ENCODE measurements at regions not wholly inside any gene's neighbourhood (a gene's known extent, or its start where the extent isn't known, plus 50 kb on each side); places are given as distances from the start of the nearest gene placed in this dataset.

- no peak for DNase-seq (ENCODE audit: low read depth)
These were observed 130.4 kb upstream of the SPRY1 start for GRCh38 chr4:123266221-123266620.

GRCh38 chr4:123278755-123279154 is 117.8 kb upstream of the SPRY1 start:
- DNase-seq (ENCODE audit: low read depth) = no peak

- DNase-seq (ENCODE audit: low read depth) = no peak
These were observed 113.2 kb upstream of the SPRY1 start for GRCh38 chr4:123283371-123283895.

GRCh38 chr4:123284168-123284567 is 112.4 kb upstream of the SPRY1 start:
- DNase-seq (ENCODE audit: low read depth) = peak; percentile 36

- no peak for DNase-seq (ENCODE audit: low read depth)
These were observed 109.6 kb upstream of the SPRY1 start for GRCh38 chr4:123286903-123287466.

- no peak for DNase-seq (ENCODE audit: low read depth)
These were observed 108.1 kb upstream of the SPRY1 start for GRCh38 chr4:123288309-123289025.

- DNase-seq (ENCODE audit: low read depth) = no peak
These were observed 105.3 kb upstream of the SPRY1 start for GRCh38 chr4:123291329-123291728.

GRCh38 chr4:123297836-123298235 is 98.8 kb upstream of the SPRY1 start:
- DNase-seq (ENCODE audit: low read depth) = no peak

- peak; percentile 20 for DNase-seq (ENCODE audit: low read depth)
These were observed 98.3 kb upstream of the SPRY1 start for GRCh38 chr4:123298261-123298660.

GRCh38 chr4:123298801-123299200 is 97.8 kb upstream of the SPRY1 start:
- DNase-seq (ENCODE audit: low read depth) = no peak

GRCh38 chr4:123299212-123299691 is 97.3 kb upstream of the SPRY1 start:
- DNase-seq (ENCODE audit: low read depth) = peak; percentile 94

- DNase-seq (ENCODE audit: low read depth) = no peak
These were observed 96.2 kb upstream of the SPRY1 start for GRCh38 chr4:123300222-123301039.

- no peak for DNase-seq (ENCODE audit: low read depth)
These were observed 94.7 kb upstream of the SPRY1 start for GRCh38 chr4:123301923-123302322.

- no peak for DNase-seq (ENCODE audit: low read depth)
These were observed 92.2 kb upstream of the SPRY1 start for GRCh38 chr4:123304151-123304964.

GRCh38 chr4:123305736-123306135 is 90.9 kb upstream of the SPRY1 start:
- peak; percentile 59 for DNase-seq (ENCODE audit: low read depth)

GRCh38 chr4:123306769-123307168 is 89.8 kb upstream of the SPRY1 start:
- no peak for DNase-seq (ENCODE audit: low read depth)

- DNase-seq (ENCODE audit: low read depth) = no peak
These were observed 87.9 kb upstream of the SPRY1 start for GRCh38 chr4:123308667-123309066.

- no peak for DNase-seq (ENCODE audit: low read depth)
These were observed 84.5 kb upstream of the SPRY1 start for GRCh38 chr4:123312116-123312515.

- no peak for DNase-seq (ENCODE audit: low read depth)
These were observed 83.5 kb upstream of the SPRY1 start for GRCh38 chr4:123312951-123313592.

- no peak for DNase-seq (ENCODE audit: low read depth)
These were observed 81.0 kb upstream of the SPRY1 start for GRCh38 chr4:123315617-123316016.

- no peak for DNase-seq (ENCODE audit: low read depth)
These were observed 79.4 kb upstream of the SPRY1 start for GRCh38 chr4:123317211-123317610.

Data from fibroblast of gingiva (primary cell).